Type B pancreatic cell (in vitro differentiated cells): ENCODE measurements at regions not wholly inside any gene's neighbourhood (a gene's known extent, or its start where the extent isn't known, plus 50 kb on each side); places are given as distances from the start of the nearest gene placed in this dataset.

ENCODE experiments used
- DNase-seq: peaks from one replicate; pipeline ENCODE4 v3.0.0; 2021; ENCODE audit warnings: mixed read lengths; ENCODE audit not compliant: unreplicated experiment; ENCODE audit errors: extremely low spot score
- H3K27ac Mint-ChIP-seq: 2 replicates; pipeline ENCODE4 v1.8.0; 2021; ENCODE audit warnings: mild to moderate bottlenecking, mixed read lengths
- H3K27me3 Mint-ChIP-seq: 2 replicates; pipeline ENCODE4 v1.8.0; 2021; ENCODE audit warnings: mixed read lengths
- H3K36me3 Mint-ChIP-seq: 2 replicates; pipeline ENCODE4 v1.8.0; 2021; ENCODE audit warnings: mixed read lengths
- H3K4me1 Mint-ChIP-seq: one replicate; pipeline ENCODE4 v1.8.0; 2021; ENCODE audit warnings: mixed read lengths; ENCODE audit not compliant: unreplicated experiment
- H3K4me3 Mint-ChIP-seq: 2 replicates; pipeline ENCODE4 v1.8.0; 2021; ENCODE audit warnings: mild to moderate bottlenecking, mixed read lengths
- H3K9me3 Mint-ChIP-seq: 2 replicates; pipeline ENCODE4 v1.8.0; 2021; ENCODE audit warnings: mixed read lengths
- TF ChIP-seq, protein P1 (sequence below): fragments of 200-600 bp; sonication (generic); conservative IDR thresholded peaks from 2 replicates; pipeline ENCODE4 v1.5.0; 2021; ENCODE audit warnings: antibody characterized with exemption, mild to moderate bottlenecking

DNA sequence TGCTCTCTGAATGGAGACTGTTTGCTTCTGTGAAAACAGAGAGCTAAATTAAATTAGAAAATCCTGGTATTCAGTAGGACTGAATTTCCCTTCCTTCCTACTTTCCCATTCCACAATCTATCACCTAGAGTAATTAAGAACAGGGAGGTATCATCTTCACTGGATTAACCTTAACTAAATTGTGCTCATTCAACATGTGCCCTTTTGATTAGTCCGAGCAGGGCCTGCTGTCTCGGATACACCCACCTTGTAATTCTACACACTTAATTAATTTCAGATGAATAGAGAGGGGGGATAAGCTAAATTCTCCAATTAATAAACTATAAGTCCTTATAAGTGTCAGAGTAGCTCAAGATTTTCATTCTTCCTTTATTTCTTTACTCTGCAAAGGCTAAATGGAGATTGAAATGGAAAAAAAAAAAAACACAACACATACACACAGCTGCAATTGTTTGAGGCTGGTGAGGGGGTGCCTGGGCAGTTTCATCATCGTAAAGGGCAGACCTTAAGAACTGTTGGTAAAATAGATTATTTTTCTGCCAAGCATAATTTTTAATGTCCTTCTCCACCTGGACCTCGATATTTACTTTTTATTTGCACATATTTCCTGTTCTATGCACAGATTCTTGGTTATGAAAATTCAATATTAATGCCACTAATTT lies 157.1 kb upstream of the SIX2 start:
- H3K27ac Mint-ChIP-seq = no peak overlapping the region
- H3K27me3 Mint-ChIP-seq = peaks cover 86% of the 10 kb centered on the region
- H3K4me3 Mint-ChIP-seq = no peak overlapping the region
- no peaks in the 10 kb centered on the region for H3K36me3 Mint-ChIP-seq
- no peaks in the 10 kb centered on the region for H3K9me3 Mint-ChIP-seq
- TF ChIP-seq, protein P1, sequence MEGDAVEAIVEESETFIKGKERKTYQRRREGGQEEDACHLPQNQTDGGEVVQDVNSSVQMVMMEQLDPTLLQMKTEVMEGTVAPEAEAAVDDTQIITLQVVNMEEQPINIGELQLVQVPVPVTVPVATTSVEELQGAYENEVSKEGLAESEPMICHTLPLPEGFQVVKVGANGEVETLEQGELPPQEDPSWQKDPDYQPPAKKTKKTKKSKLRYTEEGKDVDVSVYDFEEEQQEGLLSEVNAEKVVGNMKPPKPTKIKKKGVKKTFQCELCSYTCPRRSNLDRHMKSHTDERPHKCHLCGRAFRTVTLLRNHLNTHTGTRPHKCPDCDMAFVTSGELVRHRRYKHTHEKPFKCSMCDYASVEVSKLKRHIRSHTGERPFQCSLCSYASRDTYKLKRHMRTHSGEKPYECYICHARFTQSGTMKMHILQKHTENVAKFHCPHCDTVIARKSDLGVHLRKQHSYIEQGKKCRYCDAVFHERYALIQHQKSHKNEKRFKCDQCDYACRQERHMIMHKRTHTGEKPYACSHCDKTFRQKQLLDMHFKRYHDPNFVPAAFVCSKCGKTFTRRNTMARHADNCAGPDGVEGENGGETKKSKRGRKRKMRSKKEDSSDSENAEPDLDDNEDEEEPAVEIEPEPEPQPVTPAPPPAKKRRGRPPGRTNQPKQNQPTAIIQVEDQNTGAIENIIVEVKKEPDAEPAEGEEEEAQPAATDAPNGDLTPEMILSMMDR = no peak
- no peak for DNase-seq
- peaks cover 22% of the 10 kb centered on the region for H3K4me1 Mint-ChIP-seq

DNA sequence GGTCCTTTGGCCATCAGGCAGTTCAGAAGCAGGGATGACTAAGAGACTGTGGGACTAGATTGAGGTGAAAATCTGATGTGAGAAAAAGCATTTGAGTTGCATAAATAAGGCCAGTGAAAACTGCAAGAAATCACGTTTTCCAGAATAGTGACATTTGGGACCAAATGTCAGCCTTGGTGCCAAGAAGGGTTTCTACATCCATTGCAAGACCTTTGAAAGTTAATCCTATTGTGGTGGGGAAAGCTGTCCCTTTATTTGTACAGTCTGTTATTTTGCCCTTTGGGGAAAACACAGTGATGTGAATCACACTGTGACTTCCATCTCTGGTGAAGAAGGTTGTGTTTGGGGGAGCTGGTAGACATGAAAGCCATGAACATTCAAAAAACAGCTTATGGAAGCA lies 153.5 kb upstream of the SIX2 start:
- Mint-ChIP-seq H3K9me3 (no peaks in the 10 kb centered on the region), H3K27ac (no peak overlapping the region), H3K4me1 (peaks cover 5% of the 10 kb centered on the region), H3K4me3 (no peak overlapping the region), H3K27me3 (peaks cover 76% of the 10 kb centered on the region), H3K36me3 (no peaks in the 10 kb centered on the region)
- no peak for DNase-seq
- TF ChIP-seq, protein P1 = no peak

GRCh38 chr2:45156605-45157004 lies 147.4 kb upstream of the SIX2 start:
- H3K27me3 Mint-ChIP-seq = peaks cover 32% of the 10 kb centered on the region
- no peak for DNase-seq
- no peaks in the 10 kb centered on the region for H3K36me3 Mint-ChIP-seq
- TF ChIP-seq, protein P1 = no peak
- no peaks in the 10 kb centered on the region for H3K4me1 Mint-ChIP-seq
- no peaks in the 10 kb centered on the region for H3K9me3 Mint-ChIP-seq
- H3K27ac Mint-ChIP-seq = no peak overlapping the region
- no peak overlapping the region for H3K4me3 Mint-ChIP-seq

DNA sequence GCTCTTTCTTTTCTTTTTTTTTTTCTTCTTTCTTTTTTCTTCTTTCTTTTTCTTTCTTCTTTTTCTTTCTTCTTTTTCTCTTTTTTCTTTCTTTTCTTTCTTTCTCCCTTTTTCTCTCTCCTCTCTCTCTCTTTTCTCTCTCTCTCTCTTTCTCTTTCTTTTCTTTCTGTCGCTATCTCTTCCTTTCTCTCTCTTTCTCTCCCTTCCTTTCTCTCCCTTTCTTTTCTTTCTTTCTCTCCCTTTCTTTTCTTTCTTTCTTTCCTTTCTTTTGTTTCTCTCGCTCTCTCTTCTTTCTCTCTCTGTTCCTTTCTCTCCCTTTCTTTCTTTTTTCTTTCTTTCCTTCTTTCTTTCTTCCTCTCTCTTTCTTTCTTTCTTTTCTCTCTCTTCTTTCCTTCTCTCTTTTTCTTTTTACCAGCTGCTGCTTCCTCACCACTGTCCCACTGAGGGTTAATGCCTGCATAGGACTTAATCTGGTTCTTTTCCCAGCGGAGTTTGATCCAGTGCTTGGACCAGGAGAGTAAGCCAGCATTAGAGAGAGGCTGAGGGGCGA lies 145.4 kb upstream of the SIX2 start:
- Mint-ChIP-seq H3K36me3 (no peaks in the 10 kb centered on the region), H3K27me3 (peaks cover 23% of the 10 kb centered on the region), H3K9me3 (peaks cover 4% of the 10 kb centered on the region), H3K27ac (no peak overlapping the region), H3K4me3 (no peak overlapping the region), H3K4me1 (no peaks in the 10 kb centered on the region)
- TF ChIP-seq, protein P1 = no peak
- no peak for DNase-seq

GRCh38 chr2:45154144-45154543 lies 144.9 kb upstream of the SIX2 start:
- DNase-seq = no peak
- Mint-ChIP-seq H3K36me3 (no peaks in the 10 kb centered on the region), H3K27ac (no peak overlapping the region), H3K9me3 (peaks cover 4% of the 10 kb centered on the region), H3K4me1 (no peaks in the 10 kb centered on the region), H3K4me3 (no peak overlapping the region), H3K27me3 (peaks cover 23% of the 10 kb centered on the region)
- TF ChIP-seq, protein P1 = no peak
